ENCODE measurements at regions not wholly inside any gene's neighbourhood (a gene's known extent, or its start where the extent isn't known, plus 50 kb on each side); places are given as distances from the start of the nearest gene placed in this dataset.
"Not testable (repeated sequence)": the region's sequence is repeated elsewhere in the genome, so short reads cannot be mapped to it uniquely, and the experiment has no call there.

GRCh38 chr3:99323940-99324339 is 314.5 kb upstream of the COL8A1 start:
- DNase-seq (ENCODE audit: insufficient read length, low spot score): no peak
- FAIRE-seq: no peak
- TF ChIP-seq PAX5 (IDR thresholded peaks at IDR 0.05; ENCODE audit: insufficient read depth, low read length, severe bottlenecking) (no peak), POLR2A (IDR thresholded peaks at IDR 0.05; ENCODE audit: low read depth, low read length) (no peak), SPI1 (IDR thresholded peaks at IDR 0.05; ENCODE audit: low read depth, low read length) (no peak), TAF1 (IDR thresholded peaks at IDR 0.05; ENCODE audit: low read depth, low read length) (no peak), POU2F2 (IDR thresholded peaks at IDR 0.05; ENCODE audit: low read depth, low read length) (no peak), POLR2AphosphoS5 (IDR thresholded peaks at IDR 0.05; ENCODE audit: low read depth, low read length) (no peak)

GRCh38 chr3:99322551-99322950 is 315.8 kb upstream of the COL8A1 start:
- DNase-seq (ENCODE audit: insufficient read length, low spot score) (no peak), FAIRE-seq (no peak)
- TF ChIP-seq TAF1 (IDR thresholded peaks at IDR 0.05; ENCODE audit: low read depth, low read length) (no peak), PAX5 (IDR thresholded peaks at IDR 0.05; ENCODE audit: insufficient read depth, low read length, severe bottlenecking) (no peak), SPI1 (IDR thresholded peaks at IDR 0.05; ENCODE audit: low read depth, low read length) (no peak), POLR2AphosphoS5 (IDR thresholded peaks at IDR 0.05; ENCODE audit: low read depth, low read length) (no peak), POU2F2 (IDR thresholded peaks at IDR 0.05; ENCODE audit: low read depth, low read length) (no peak), POLR2A (IDR thresholded peaks at IDR 0.05; ENCODE audit: low read depth, low read length) (no peak)

- DNase-seq (ENCODE audit: insufficient read length, low spot score) (no peak), FAIRE-seq (no peak)
- no peak for TF ChIP-seq TAF1 (IDR thresholded peaks at IDR 0.05; ENCODE audit: low read depth, low read length)
- TF ChIP-seq POLR2A (IDR thresholded peaks at IDR 0.05; ENCODE audit: low read depth, low read length): no peak
- TF ChIP-seq POU2F2 (IDR thresholded peaks at IDR 0.05; ENCODE audit: low read depth, low read length): no peak
- no peak for TF ChIP-seq PAX5 (IDR thresholded peaks at IDR 0.05; ENCODE audit: insufficient read depth, low read length, severe bottlenecking)
- TF ChIP-seq POLR2AphosphoS5 (IDR thresholded peaks at IDR 0.05; ENCODE audit: low read depth, low read length): no peak
- no peak for TF ChIP-seq SPI1 (IDR thresholded peaks at IDR 0.05; ENCODE audit: low read depth, low read length)
Observed at GRCh38 chr3:99321261-99321660, 317.1 kb upstream of the COL8A1 start.

DNA sequence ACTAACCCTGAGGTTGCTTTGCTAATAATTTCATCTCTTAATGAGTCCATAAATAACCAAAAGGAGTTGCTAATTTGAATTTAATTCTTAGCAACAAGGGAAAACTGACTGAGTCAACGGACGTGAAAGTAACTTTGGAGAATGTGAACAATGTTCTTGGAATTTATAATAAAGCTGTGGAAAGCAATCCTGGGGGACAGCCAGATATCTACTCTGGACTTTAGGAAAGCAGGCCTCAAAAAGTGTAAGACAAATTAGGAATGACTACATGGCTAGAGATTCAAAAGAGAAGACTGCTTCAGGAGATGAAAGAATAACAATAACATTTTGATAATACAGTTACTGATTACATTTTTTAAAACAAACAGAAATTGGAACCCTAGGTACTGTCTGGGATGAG is 318.4 kb upstream of the COL8A1 start:
- DNase-seq (ENCODE audit: insufficient read length, low spot score) (no peak), FAIRE-seq (no peak)
- TF ChIP-seq PAX5 (IDR thresholded peaks at IDR 0.05; ENCODE audit: insufficient read depth, low read length, severe bottlenecking): no peak
- no peak for TF ChIP-seq POLR2A (IDR thresholded peaks at IDR 0.05; ENCODE audit: low read depth, low read length)
- no peak for TF ChIP-seq SPI1 (IDR thresholded peaks at IDR 0.05; ENCODE audit: low read depth, low read length)
- TF ChIP-seq TAF1 (IDR thresholded peaks at IDR 0.05; ENCODE audit: low read depth, low read length): no peak
- no peak for TF ChIP-seq POU2F2 (IDR thresholded peaks at IDR 0.05; ENCODE audit: low read depth, low read length)
- no peak for TF ChIP-seq POLR2AphosphoS5 (IDR thresholded peaks at IDR 0.05; ENCODE audit: low read depth, low read length)

DNA sequence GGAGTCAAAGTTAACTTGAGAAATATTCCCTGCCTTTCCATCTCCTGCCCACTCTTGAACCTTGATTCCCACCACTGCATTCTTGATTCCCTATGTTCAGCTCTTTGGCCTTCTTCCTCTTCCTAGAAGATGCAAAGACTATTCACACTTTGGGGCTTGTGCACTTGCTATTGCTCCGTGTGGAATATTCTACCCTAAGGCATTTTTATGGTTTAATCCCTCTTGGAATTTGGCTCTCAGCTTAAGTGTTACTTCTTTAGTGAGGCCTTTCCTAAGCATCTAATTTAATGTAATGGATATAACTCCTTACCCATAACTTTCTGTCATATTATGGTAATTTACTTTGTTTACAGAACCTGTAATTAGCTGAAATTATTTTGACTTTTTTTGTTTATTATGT is 318.9 kb upstream of the COL8A1 start:
- no peak for TF ChIP-seq POLR2AphosphoS5 (IDR thresholded peaks at IDR 0.05; ENCODE audit: low read depth, low read length)
- TF ChIP-seq PAX5 (IDR thresholded peaks at IDR 0.05; ENCODE audit: insufficient read depth, low read length, severe bottlenecking): no peak
- no peak for TF ChIP-seq POU2F2 (IDR thresholded peaks at IDR 0.05; ENCODE audit: low read depth, low read length)
- TF ChIP-seq POLR2A (IDR thresholded peaks at IDR 0.05; ENCODE audit: low read depth, low read length): no peak
- no peak for TF ChIP-seq TAF1 (IDR thresholded peaks at IDR 0.05; ENCODE audit: low read depth, low read length)
- TF ChIP-seq SPI1 (IDR thresholded peaks at IDR 0.05; ENCODE audit: low read depth, low read length): no peak
- DNase-seq (ENCODE audit: insufficient read length, low spot score) (no peak), FAIRE-seq (no peak)

GRCh38 chr3:99317201-99317600 is 321.2 kb upstream of the COL8A1 start:
- no peak for FAIRE-seq
- TF ChIP-seq POLR2AphosphoS5 (IDR thresholded peaks at IDR 0.05; ENCODE audit: low read depth, low read length): no peak
- no peak for TF ChIP-seq TAF1 (IDR thresholded peaks at IDR 0.05; ENCODE audit: low read depth, low read length)
- no peak for TF ChIP-seq POU2F2 (IDR thresholded peaks at IDR 0.05; ENCODE audit: low read depth, low read length)
- no peak for TF ChIP-seq POLR2A (IDR thresholded peaks at IDR 0.05; ENCODE audit: low read depth, low read length)
- TF ChIP-seq SPI1 (IDR thresholded peaks at IDR 0.05; ENCODE audit: low read depth, low read length): no peak
- no peak for DNase-seq (ENCODE audit: insufficient read length, low spot score)

- no peak for DNase-seq (ENCODE audit: insufficient read length, low spot score)
- FAIRE-seq: no peak
- TF ChIP-seq POLR2AphosphoS5 (IDR thresholded peaks at IDR 0.05; ENCODE audit: low read depth, low read length) (no peak), SPI1 (IDR thresholded peaks at IDR 0.05; ENCODE audit: low read depth, low read length) (no peak), POU2F2 (IDR thresholded peaks at IDR 0.05; ENCODE audit: low read depth, low read length) (no peak), PAX5 (IDR thresholded peaks at IDR 0.05; ENCODE audit: insufficient read depth, low read length, severe bottlenecking) (no peak), POLR2A (IDR thresholded peaks at IDR 0.05; ENCODE audit: low read depth, low read length) (no peak), TAF1 (IDR thresholded peaks at IDR 0.05; ENCODE audit: low read depth, low read length) (no peak)
Observed at GRCh38 chr3:99315896-99316295, 322.5 kb upstream of the COL8A1 start.

- no peak for TF ChIP-seq TAF1 (IDR thresholded peaks at IDR 0.05; ENCODE audit: low read depth, low read length)
- FAIRE-seq (no peak), DNase-seq (ENCODE audit: insufficient read length, low spot score) (no peak)
Observed at GRCh38 chr3:99313485-99313884, 324.9 kb upstream of the COL8A1 start.

- DNase-seq (ENCODE audit: insufficient read length, low spot score): no peak
- no peak for FAIRE-seq
- no peak for TF ChIP-seq POU2F2 (IDR thresholded peaks at IDR 0.05; ENCODE audit: low read depth, low read length)
- no peak for TF ChIP-seq POLR2AphosphoS5 (IDR thresholded peaks at IDR 0.05; ENCODE audit: low read depth, low read length)
- no peak for TF ChIP-seq TAF1 (IDR thresholded peaks at IDR 0.05; ENCODE audit: low read depth, low read length)
- no peak for TF ChIP-seq SPI1 (IDR thresholded peaks at IDR 0.05; ENCODE audit: low read depth, low read length)
- no peak for TF ChIP-seq POLR2A (IDR thresholded peaks at IDR 0.05; ENCODE audit: low read depth, low read length)
- no peak for TF ChIP-seq PAX5 (IDR thresholded peaks at IDR 0.05; ENCODE audit: insufficient read depth, low read length, severe bottlenecking)
Observed at GRCh38 chr3:99298661-99299060, 339.7 kb upstream of the COL8A1 start.

DNA sequence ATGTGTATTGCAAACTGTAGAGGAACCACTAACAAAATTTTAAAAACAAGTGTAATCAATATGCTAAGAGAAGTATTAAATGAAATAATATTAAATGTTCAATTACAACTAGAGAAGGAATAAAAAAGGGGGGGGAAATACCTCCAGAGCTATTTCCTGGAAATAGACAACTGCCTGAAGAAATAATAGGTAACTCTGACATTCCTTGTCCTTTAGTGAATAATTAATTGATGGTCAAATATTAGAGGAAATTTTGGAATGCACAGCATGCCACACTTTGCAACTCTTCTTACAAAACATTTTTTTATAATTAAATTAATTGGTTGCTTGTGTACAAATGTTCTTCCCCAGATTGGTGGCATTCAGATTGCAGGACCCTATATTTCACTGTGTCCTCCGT is 342.6 kb upstream of the COL8A1 start:
- no peak for TF ChIP-seq TAF1 (IDR thresholded peaks at IDR 0.05; ENCODE audit: low read depth, low read length)
- no peak for TF ChIP-seq PAX5 (IDR thresholded peaks at IDR 0.05; ENCODE audit: insufficient read depth, low read length, severe bottlenecking)

GRCh38 chr3:99294092-99294491 is 344.3 kb upstream of the COL8A1 start:
- FAIRE-seq; DNase-seq (ENCODE audit: insufficient read length, low spot score): not testable (repeated sequence)

More for the DNA sequence above, 342.6 kb upstream of the COL8A1 start:
- DNase-seq (ENCODE audit: insufficient read length, low spot score) (no peak), FAIRE-seq (no peak)
